Mammary epithelial cell (primary cell): ENCODE measurements at regions not wholly inside any gene's neighbourhood (a gene's known extent, or its start where the extent isn't known, plus 50 kb on each side); places are given as distances from the start of the nearest gene placed in this dataset.

Experiments
- CTCF ChIP-seq, 2 donors: IDR thresholded peaks in 1 of 2; conservative IDR thresholded peaks in 1 of 2; 2 replicates each; pipeline ENCODE4 v1.5.1; 2011 to 2012; ENCODE audit warnings: inconsistent platforms in 2 of 2, low read length in 2 of 2, mild to moderate bottlenecking in 2 of 2, control low read depth in 1 of 2, low read depth in 1 of 2; ENCODE audit not compliant: insufficient read depth in 1 of 2; ENCODE audit errors: extremely low read depth in 1 of 2
- EZH2 ChIP-seq: IDR thresholded peaks from 2 replicates; pipeline ENCODE4 v1.6.1; 2012; ENCODE audit warnings: low read length, inconsistent platforms, borderline replicate concordance

DNA sequence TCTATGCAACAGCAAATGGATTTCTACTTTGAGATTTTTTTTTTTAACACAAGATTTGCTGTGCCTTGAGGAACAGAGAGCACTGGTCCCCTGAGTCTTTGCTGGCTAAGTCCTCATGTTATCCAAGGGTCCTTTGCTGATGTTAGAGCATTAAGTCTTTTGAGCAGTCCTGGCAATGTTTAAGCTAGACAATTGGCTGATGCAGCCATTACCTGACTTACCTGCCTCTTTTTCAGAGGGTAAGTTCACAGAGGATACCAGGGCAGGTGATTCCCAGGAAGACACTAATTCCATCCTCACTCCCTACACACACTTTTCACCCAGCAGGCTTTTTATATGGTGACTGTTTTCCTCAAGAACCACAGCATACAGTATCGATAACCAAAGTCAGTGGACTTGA lies 337.7 kb downstream of the HDGFL1 start:
- TF ChIP-seq CTCF (conservative IDR thresholded peaks at IDR 0.05 in 1 of 2, IDR thresholded peaks at IDR 0.05 in 1 of 2; ENCODE audit: extremely low read depth in 1 of 2, insufficient read depth in 1 of 2, low read depth in 1 of 2, low read length in 2 of 2), result no peak
- no peak for TF ChIP-seq EZH2
